COLO668 (cell line): ENCODE measurements at regions not wholly inside any gene's neighbourhood (a gene's known extent, or its start where the extent isn't known, plus 50 kb on each side); places are given as distances from the start of the nearest gene placed in this dataset.

Experiments used
- DNase-seq: peaks from one replicate; lab custom pipeline; 2025; ENCODE audit not compliant: unreplicated experiment; lab: John Stamatoyannopoulos, UW

- DNase-seq: no peak
These were observed 479.7 kb upstream of the PCDH15 start for GRCh38 chr10:55280696-55281095.

GRCh38 chr10:55277549-55277948 lies 476.5 kb upstream of the PCDH15 start:
- DNase-seq: no peak

GRCh38 chr10:55274367-55274766 lies 473.3 kb upstream of the PCDH15 start:
- DNase-seq: no peak

- no peak for DNase-seq
These were observed 472.9 kb upstream of the PCDH15 start for GRCh38 chr10:55273946-55274345.

- DNase-seq: no peak
These were observed 471.9 kb upstream of the PCDH15 start for GRCh38 chr10:55272886-55273285.

- no peak for DNase-seq
These were observed 465.8 kb upstream of the PCDH15 start for GRCh38 chr10:55266797-55267196.

- DNase-seq: no peak
These were observed 462.3 kb upstream of the PCDH15 start for GRCh38 chr10:55263327-55263726.

GRCh38 chr10:55242544-55242943 lies 441.5 kb upstream of the PCDH15 start:
- no peak for DNase-seq

GRCh38 chr10:55237462-55237861 lies 436.4 kb upstream of the PCDH15 start:
- DNase-seq: no peak

GRCh38 chr10:55233505-55233904 lies 432.5 kb upstream of the PCDH15 start:
- DNase-seq: no peak

GRCh38 chr10:55233090-55233489 lies 432.1 kb upstream of the PCDH15 start:
- no peak for DNase-seq

GRCh38 chr10:55232553-55232952 lies 431.5 kb upstream of the PCDH15 start:
- DNase-seq: no peak

GRCh38 chr10:55227967-55228366 lies 426.9 kb upstream of the PCDH15 start:
- no peak for DNase-seq

- DNase-seq: no peak
These were observed 423.2 kb upstream of the PCDH15 start for GRCh38 chr10:55224007-55224781.

- no peak for DNase-seq
These were observed 422.3 kb upstream of the PCDH15 start for GRCh38 chr10:55223352-55223751.

- no peak for DNase-seq
These were observed 419.9 kb upstream of the PCDH15 start for GRCh38 chr10:55220975-55221374.

GRCh38 chr10:55215699-55216098 lies 414.7 kb upstream of the PCDH15 start:
- no peak for DNase-seq

GRCh38 chr10:55214608-55215007 lies 413.6 kb upstream of the PCDH15 start:
- no peak for DNase-seq

- DNase-seq: no peak
These were observed 411.0 kb upstream of the PCDH15 start for GRCh38 chr10:55212051-55212450.

GRCh38 chr10:55203874-55204273 lies 402.8 kb upstream of the PCDH15 start:
- DNase-seq: no peak

GRCh38 chr10:55203319-55203718 lies 402.3 kb upstream of the PCDH15 start:
- no peak for DNase-seq

GRCh38 chr10:55200020-55200419 lies 399.0 kb upstream of the PCDH15 start:
- no peak for DNase-seq

GRCh38 chr10:55191236-55191860 lies 390.3 kb upstream of the PCDH15 start:
- DNase-seq: no peak
